ENCODE measurements at regions not wholly inside any gene's neighbourhood (a gene's known extent, or its start where the extent isn't known, plus 50 kb on each side); places are given as distances from the start of the nearest gene placed in this dataset.

DNA sequence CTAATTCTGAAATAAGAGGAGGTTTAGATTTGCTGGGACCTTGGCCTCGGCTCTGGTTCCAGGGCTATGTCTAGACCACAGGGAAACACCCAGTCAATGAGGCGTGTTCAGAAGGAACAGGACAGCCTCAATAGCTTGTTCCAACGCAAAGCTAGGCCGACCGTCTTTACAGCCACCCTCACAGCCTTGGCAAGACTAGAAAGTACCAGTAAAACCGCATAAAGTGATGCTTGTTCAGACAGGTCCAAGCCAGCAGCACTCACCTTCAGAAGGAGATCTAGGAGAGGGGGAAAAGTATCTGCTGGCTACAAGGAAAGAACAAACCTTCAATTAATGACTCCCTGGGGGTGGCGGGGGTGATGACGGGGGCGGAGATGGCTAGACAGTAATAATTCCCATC, 50.1 kb upstream of the LMTK2 start:
- TF ChIP-seq POLR2AphosphoS5 (IDR thresholded peaks at IDR 0.05), result no peak
- no peak for TF ChIP-seq POLR2A (IDR thresholded peaks at IDR 0.05)
- TF ChIP-seq EP300 (IDR thresholded peaks at IDR 0.05), result no peak
